ENCODE measurements at regions not wholly inside any gene's neighbourhood (a gene's known extent, or its start where the extent isn't known, plus 50 kb on each side); places are given as distances from the start of the nearest gene placed in this dataset.

GRCh38 chr12:131378861-131379665 lies 331.8 kb upstream of the SFSWAP start:
- no peak for TF ChIP-seq EZH2 (IDR thresholded peaks at IDR 0.05)
- no peak for TF ChIP-seq CTCF (IDR thresholded peaks at IDR 0.05)
- no peak for TF ChIP-seq EZH2phosphoT487 (IDR thresholded peaks at IDR 0.05)
